Embryonic facial prominence (tissue), 1 donor: ENCODE measurements at regions not wholly inside any gene's neighbourhood (a gene's known extent, or its start where the extent isn't known, plus 50 kb on each side); places are given as distances from the start of the nearest gene placed in this dataset.
A peak's percentile ranks its signal among the peaks of the same experiment; 100 is the strongest.

ENCODE experiments used
- DNase-seq: peaks from one replicate; pipeline ENCODE4 v3.0.0-alpha.2; 2016; ENCODE audit errors: extremely low spot score

DNA sequence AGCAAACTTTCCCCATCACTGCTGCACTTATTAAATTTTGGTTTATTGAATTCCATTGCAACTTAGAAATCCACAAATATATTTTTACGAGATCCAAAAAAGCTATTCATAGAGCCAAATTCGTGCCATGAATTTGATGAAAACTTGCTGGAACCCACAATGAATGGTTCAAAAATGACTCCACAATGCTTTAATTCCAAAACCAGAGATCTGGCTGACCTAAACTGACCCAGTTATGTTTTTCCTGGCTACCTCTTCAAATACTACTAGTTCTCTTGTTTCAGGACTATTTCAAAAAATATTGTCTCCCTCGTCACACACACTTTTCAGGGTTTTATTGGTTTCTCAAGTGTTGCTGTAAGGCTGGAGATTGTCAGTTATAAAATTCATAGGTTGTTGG, 474.8 kb downstream of the PDGFC start:
- no peak for DNase-seq

DNA sequence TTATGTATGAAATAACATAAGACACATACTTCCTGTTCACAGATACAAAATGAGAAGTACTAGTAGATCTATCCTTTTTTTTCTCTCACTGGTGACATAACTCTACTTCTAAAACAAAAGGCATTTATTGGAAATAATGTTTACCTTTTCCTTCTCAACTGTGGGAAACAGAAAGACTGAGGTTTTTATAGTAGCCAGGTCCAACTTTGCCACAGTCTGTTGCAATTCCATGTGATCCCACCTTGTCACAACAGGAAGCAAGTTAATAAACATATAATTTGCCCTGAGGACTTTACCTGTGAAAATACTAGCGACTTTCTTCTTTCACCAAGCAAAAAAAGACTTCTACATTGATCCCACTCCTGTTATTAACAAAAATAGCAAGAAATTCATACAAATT, 475.8 kb downstream of the PDGFC start:
- DNase-seq: no peak

DNA sequence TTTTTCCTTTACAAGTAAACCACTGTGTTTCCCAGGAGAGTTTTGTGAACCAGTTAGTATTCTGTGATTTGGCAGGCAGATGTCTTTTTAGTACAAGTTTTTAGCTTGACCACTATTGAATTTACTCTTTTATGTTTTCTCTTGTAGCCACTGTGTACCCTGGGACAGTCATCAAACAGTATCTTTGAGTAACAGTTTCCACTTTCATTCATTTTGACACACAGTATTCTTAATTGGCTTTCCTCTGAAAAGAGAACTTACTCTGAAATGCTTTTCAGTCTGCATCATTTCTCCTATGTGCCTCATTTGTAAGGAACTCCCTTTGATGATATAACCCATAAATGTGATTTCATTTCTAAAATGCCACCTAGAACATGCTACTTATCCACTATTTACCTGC, 476.5 kb downstream of the PDGFC start:
- no peak for DNase-seq

DNA sequence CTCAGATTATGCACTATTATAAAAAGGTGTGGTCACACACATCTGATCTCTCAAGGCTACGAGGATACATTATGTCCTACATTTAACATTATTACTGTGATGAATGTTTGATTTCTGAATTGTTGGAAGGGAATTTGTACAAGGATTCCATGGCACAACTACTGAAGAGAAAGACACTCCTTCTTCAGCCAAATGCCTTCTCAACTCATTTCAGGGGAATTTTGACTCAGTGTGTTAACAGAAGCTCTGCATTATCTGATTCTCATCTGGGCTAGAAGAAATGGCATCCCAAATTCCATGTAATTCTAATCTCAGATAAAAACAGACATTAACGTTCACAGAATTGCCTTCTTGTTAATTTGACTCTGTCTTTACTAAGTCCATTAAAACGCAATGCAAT, 477.7 kb downstream of the PDGFC start:
- no peak for DNase-seq

DNA sequence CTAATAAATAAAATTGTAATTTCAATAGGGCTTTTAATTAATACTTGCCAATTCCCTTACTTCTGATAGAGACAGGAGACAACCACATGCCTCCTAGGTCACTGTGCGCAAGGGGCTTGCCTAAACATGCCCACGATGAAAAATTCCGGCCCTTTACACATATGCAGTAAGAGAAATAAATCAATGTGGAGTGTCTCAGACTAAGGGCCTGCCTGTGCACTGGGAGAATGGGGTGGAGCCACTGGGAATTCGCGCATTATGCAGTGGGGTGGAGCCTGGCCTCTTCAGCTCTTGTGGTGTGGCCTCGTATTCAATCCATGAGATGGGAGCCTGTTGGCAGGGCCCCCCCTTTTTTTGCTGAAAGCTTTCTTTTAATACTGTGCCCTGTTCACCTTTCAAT, 484.5 kb downstream of the PDGFC start:
- no peak for DNase-seq

DNA sequence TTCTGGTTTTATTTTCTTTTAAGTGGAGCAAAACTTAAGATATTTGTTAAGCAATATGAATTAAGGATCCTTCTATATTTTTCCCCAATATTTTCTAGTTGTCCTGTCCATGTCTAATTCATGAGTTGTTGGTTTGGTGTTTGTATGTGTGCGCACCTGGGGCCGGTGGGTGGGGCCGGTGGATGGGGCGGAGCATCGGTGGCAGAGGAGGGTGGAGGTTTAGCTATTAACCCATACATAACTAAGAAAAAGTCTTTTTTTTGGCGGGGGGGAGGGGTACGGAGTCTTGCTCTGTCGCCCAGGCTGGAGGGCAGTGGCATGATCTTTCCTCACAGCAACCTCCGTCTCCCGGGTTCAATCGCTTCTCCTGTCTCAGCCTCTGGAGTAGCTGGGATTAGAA, 489.8 kb downstream of the PDGFC start:
- no peak for DNase-seq

DNA sequence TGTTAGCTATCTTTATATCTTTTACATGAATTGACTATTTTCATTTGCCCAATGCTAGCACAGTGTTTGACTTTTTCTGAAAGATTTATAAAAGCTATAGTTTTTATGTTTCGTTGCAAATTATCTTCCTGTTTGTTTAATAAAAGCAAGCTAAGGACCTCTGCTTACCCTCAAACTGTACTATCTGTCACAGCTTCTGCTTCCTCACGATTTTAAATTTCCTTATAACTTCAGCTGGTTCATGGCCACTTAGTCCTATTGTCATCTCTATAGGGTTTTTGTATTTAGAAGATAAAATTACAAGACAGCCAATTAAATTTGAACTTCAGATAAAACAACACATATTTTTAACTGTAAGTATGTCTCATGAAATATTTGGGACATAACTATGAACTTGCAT, 494.0 kb downstream of the PDGFC start:
- no peak for DNase-seq

DNA sequence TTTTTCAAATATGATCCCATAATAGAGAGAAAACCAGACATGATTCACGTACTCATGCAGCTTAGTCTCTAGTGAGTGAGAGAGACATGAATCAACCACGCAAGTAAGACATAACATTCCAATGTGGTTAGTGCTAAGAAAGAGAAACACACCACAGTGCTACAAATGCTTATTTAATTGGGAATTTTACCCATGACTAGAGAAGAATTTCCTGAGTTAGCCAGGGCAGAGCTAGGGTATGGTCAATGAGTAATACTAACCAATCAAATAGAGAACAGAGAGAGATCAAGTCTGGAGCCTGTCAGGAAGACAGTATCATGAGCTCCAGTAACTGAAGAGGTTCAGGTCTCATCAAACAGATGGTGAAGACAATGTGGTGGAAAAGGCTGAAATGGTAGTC, 495.2 kb downstream of the PDGFC start:
- no peak for DNase-seq

DNA sequence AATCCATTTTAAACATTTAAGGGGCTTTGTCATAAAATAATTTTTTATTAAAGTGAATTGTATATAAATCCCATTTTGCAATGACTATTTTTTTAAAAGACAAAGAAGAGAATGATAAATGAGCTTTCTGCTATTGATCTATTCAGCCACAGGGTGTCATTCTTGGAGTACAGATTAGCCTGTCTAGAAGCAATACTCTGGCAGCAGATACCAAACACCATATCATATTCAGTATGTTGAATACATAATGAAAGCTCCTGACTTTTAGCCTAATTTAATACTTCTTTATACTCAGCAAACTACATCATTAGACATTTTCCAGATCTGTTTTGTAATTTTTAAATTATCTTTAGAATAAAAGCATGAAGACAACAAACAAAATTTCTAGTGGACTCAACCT, 496.3 kb downstream of the PDGFC start:
- DNase-seq: peak; percentile 52

DNA sequence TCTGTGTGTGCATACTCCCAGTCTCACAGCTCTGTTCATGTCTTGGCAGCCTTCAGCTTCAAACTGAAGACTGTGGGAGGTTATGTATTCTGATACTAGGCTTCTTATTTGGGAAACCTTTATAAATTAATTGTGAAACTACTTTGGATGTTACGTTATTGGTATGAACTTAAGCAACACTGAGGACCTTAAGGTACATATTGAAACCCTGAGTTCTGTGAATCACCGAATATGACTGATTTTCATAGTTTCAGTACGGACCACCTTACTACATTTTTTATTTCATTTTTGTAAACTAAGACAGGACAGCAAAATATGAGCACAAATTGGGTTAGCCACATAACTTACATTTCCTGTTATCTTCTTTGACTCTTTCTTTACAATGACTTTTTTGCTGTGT, 498.4 kb downstream of the PDGFC start:
- no peak for DNase-seq

DNA sequence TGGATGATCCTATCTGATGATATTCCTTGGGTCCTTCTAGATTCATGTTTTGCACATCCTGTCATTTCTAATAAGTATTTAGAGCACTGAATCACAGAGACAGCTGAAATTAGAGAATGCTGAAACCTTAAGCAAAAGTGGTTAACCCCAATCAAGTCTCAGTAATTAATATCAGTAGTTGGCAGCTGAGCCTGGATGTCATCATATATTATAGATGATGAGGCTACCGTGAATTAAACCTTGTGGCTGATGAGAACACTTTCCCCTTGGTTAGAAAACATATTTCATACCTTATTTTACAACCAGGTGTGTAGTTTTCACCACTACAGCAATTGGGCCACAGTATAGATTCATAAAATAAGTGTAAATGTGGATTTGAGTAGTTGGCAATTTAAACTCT, 499.0 kb downstream of the PDGFC start:
- DNase-seq: no peak

DNA sequence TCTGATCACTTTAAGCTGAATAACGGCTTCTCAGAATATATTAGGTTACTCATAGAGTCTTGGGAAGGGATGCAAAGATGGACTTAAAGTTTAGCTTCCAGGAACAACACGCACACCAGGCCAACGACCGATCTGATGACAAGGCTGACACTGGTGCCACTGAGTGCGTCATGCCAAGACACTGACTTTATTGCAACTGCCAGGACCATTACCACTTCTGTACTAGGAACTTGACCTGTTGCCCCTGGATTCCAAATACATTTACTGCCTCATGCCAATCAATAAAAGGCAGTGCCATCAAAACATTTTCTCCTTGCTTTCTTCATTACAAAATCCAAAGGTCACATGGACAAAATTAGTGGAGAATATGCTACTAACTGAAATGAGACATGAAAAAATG, 505.9 kb upstream of the CTSO start:
- no peak for DNase-seq

DNA sequence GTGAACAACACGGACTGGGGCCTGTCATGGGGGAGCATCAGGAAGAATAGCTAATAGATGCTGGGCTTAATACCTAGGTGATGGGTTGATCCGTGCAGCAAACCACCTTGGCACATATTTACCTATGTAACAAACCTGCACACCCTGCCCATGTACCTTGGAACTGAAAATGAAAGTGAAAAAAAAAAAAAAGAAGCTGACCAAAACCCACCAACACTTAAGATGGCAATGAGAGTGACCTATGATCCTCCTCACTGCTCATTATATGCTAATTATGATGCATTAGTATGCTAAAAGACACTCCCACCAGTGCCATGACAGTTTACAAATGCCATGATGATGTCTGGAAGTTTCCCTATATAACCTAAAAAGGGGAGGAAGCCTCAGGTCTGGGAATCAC, 503.2 kb upstream of the CTSO start:
- no peak for DNase-seq

DNA sequence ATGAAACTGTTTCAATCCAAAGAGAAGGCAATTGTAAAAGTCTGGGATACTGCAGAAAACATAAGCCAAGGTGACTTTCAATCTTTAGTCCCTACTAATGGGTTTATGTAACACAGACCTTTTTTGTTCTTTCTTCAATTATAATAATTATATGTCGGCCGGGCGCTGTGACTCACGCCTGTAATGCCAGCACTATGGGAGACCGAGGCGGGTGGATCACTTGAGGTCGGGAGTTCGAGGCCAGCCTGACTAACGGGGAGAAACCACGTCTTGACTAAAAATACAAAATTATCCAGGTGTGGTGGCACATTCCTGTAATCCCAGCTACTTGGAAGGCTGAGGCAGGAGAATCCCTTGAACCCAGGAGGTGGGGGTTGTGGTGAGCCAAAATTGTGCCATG, 489.8 kb upstream of the CTSO start:
- no peak for DNase-seq

DNA sequence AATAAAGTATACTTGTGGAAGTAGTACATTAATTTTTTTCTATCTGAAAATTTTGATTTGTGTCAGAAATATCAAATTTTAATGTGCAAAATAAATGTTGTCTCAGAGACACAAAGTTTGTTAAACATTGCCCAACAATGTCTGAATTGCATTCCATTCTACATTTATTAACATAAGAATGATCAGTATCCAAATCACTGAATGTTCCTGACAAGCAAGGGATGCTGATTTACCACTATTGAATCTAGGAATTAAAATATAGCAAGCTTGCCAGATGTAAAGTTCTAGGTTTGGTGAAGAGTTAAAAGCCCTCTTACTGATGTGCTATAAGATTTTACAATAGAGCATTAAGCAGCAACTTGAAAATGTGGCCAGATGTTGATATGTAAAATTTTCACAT, 489.2 kb upstream of the CTSO start:
- DNase-seq: no peak

DNA sequence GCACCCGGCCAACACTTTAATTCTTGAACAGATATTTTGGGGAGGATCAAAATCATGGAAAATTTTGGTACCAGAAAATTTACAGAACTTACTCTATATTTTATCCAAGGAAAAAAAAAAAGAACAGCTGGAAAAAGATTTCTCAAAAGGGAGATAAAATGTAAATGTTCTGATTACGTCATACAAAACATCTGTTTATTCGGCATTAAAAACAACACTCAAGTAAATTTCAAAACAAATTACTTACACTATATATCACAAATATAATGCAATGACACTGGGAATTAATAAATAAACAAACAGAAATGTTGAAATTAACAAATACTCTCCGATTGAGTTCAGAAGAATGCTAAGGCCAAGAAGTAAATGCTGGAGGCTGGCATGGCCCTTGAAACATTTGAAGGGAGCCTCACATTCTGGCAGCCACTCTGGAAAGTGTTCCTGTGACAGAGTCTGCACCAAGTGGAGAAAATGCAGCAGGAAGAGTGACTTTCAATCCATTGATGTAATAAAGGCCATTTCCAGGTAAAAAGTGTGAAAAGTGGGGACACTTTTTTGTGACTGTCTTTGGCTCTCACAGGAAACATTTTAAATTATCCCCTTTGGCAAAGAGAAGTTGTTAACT, 486.0 kb upstream of the CTSO start:
- no peak for DNase-seq

DNA sequence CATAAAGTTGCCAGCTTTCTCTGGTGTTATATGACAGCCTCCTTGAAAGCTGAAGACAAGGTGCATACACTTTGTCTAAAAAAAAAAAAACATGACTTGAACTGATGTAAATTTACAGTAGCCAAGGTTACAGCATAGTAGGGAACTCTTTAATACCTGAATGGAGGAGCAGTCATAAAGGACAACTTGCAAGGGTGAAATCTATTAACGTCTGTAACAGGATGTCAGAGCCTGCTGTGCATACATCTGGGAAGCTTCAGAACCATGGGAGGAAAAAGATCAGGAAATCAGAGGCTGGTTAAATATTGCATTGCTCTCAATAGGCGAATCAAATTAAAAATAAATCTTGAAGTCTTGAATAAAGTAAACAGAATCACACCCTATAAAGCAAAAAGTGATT, 484.0 kb upstream of the CTSO start:
- DNase-seq: no peak

DNA sequence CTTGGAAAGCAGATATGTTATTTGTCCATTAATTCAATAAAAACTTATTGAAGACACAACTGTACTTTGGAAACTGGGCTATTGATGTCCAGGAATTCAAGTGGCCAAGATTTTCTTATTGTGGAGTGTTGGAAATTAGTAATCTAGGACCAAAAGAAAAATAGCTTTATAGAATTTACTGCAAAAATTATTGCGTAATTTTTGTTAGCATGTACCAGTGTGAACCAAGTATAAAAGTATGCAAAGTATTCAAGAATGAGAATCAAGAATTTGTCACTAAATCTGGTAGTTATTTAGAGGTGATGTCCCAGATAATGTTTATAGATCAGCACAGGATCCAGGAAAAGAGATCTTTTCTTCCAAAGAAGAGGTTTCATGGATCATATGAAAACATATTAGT, 468.9 kb upstream of the CTSO start:
- DNase-seq: no peak

DNA sequence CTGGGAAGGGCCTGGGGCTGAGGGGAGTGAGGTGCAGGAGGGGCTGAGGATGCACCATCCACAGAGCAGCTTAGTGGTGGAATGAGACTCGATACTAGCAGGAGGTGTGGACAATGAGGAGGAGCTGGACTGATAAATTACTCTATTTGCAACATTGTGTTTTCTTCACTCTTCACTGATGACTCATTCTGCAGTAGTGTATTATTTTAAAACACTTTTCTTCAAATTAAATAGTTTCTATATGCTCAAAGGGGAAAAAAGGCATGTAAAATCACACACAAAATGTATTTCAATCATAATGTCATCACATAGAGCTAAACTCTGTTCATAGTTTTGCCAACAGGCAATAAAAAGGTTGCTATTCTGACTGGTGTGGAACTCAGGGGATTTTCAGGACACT, 467.0 kb upstream of the CTSO start:
- no peak for DNase-seq

DNA sequence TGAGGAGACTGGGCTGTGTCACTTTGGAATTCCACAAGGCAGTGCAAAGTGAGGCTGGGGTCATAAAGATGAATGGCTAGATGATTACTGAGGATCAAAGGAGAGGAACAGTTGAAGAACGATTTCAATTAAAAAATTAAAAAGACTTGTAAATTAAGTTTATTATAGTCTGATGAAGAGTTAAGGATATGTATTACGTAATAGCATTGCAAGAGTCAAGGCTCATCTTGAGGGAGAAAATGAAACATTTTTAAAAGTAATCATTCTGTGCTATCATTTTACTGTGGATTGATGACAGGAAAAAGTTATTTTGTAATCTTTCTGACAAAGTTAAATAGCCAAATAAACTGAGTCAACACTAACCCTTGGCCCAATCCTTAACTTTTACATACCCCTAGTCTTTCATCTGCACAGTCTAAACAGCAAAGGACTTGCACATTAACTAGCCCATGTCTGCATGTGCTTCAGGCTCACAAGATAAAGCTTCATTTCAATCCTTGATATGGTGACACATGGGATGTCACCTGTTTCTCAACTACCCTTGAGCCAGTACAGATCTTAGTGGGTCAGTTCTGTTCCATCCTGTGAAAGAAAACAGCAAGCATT, 465.5 kb upstream of the CTSO start:
- no peak for DNase-seq

DNA sequence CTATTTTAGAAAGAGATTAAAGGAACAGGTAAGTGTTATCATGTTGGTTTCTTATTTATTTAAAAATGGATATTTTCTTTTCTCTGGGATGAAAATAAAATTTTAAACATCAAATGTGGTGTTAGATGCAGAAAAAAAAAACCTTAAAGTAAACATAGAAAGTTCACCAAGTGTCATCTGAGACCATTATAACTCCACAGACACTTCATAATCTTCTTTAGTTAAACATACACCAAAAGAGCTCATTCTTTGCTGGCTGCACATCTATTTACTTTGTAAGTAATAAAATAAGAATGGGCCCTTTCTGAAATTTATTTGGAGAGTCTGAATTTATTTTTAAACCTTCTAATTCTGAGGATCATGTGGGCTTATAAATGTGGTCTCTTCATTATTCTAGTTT, 460.7 kb upstream of the CTSO start:
- no peak for DNase-seq

DNA sequence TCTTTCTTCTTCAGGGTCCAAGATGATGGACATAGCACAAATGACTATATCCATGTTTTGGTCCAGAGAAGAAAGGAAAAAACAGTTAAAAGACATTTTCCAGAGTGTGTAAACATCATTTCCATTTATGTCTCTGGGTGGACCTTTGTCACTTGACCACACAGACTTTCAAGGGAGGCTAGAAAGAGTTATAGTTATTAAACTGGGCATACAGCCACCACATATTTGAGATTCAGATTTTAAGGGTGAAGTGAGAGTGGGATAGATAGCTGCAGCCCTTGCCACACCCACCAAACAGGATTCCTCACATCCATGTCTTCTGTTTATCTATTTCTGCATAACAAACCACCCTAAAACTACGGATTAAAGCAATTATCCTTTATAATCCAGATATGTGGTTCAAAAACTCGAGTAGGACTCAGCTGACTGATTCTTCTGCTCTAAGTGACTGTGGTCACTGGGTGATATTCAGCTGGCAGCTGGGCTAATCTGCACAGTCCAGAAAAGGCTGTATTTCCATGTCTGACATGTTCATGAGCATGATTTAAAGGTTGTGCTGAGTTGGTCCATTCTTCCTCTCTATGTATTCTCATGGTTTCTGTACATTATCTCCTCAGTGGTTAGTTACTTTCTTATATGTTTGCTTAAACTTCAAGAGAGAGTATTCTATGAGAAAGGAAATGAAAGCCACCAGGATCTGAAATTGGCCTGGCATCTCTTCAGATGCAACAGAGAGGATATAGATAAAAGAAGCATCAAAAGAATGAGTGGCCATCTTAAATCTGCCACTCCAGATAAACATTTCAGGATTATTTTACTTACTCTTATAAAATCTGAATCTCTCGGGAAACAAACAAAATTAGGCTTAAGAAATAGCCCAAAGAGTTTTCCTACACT, 459.8 kb upstream of the CTSO start:
- no peak for DNase-seq

DNA sequence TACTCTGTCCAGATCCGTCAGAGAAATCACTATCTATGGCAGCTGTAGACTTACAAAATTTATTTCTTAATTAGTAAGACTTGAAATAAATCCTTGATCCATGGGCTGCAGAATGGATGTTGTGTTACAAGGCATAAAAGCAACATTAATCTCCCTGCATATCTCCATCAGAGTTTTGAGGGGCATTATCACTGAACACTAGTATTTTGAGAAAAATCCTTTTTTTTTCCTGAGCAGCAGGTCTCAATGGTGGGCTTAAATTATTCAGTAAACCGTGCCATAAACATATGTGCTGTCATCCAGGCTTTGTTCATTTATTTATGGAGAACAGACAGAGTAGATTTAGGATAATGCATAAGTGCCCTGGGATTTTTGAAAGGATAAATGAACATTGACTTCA, 457.9 kb upstream of the CTSO start:
- no peak for DNase-seq
